MM.1S (cell line): ENCODE measurements at regions not wholly inside any gene's neighbourhood (a gene's known extent, or its start where the extent isn't known, plus 50 kb on each side); places are given as distances from the start of the nearest gene placed in this dataset.
"Not testable (repeated sequence)": the region's sequence is repeated elsewhere in the genome, so short reads cannot be mapped to it uniquely, and the experiment has no call there.

Source experiments
- DNase-seq: peaks from one replicate; pipeline ENCODE4 v3.0.0-alpha.2; 2015
- H2AFZ ChIP-seq: fragments of 300-600 bp; sonication (generic); 2 replicates; pipeline ENCODE4 v1.6.0; 2016; ENCODE audit warnings: antibody characterized with exemption, low read length
- H3F3A ChIP-seq: fragments of 300-600 bp; sonication (generic); 2 replicates; pipeline ENCODE4 v1.6.1; 2016; ENCODE audit warnings: mild to moderate bottlenecking, antibody characterized with exemption, low read length, moderate library complexity, mixed read lengths; ENCODE audit not compliant: insufficient read depth
- H3K27ac ChIP-seq: fragments of 300-600 bp; sonication (generic); 2 replicates; pipeline ENCODE4 v1.5.1; 2016; ENCODE audit warnings: mild to moderate bottlenecking, low read length
- H3K27me3 ChIP-seq: fragments of 300-600 bp; sonication (generic); replicated peaks from 2 replicates; pipeline ENCODE4 v1.6.0; 2016; ENCODE audit warnings: low read length; ENCODE audit not compliant: insufficient read depth
- H3K36me3 ChIP-seq: fragments of 300-600 bp; sonication (generic); replicated peaks from 2 replicates; pipeline ENCODE4 v1.6.1; 2016; ENCODE audit warnings: mild to moderate bottlenecking, low read length, mixed read lengths; ENCODE audit not compliant: insufficient read depth
- H3K4me1 ChIP-seq: fragments of 300-600 bp; sonication (generic); 2 replicates; pipeline ENCODE4 v1.6.1; 2016; ENCODE audit warnings: low read length, mixed read lengths
- H3K4me2 ChIP-seq: fragments of 300-600 bp; sonication (generic); 2 replicates; pipeline ENCODE4 v1.6.0; 2016; ENCODE audit warnings: low read depth, low read length
- H3K4me3 ChIP-seq: fragments of 300-600 bp; sonication (generic); 2 replicates; pipeline ENCODE4 v1.5.1; 2016; ENCODE audit warnings: low read length, mixed read lengths
- H3K79me2 ChIP-seq: fragments of 300-600 bp; sonication (generic); 2 replicates; pipeline ENCODE4 v1.6.1; 2016; ENCODE audit warnings: mixed run types, low read length, mixed read lengths
- H3K9ac ChIP-seq: fragments of 300-600 bp; sonication (generic); 2 replicates; pipeline ENCODE4 v1.6.1; 2016; ENCODE audit warnings: low read length, mixed read lengths
- H3K9me2 ChIP-seq: fragments of 300-600 bp; sonication (generic); replicated peaks from 2 replicates; pipeline ENCODE4 v1.6.1; 2016; ENCODE audit warnings: mild to moderate bottlenecking, low read length, mixed read lengths; ENCODE audit not compliant: insufficient read depth
- H3K9me3 ChIP-seq: fragments of 300-600 bp; sonication (generic); replicated peaks from 2 replicates; pipeline ENCODE4 v1.6.1; 2016; ENCODE audit warnings: mild to moderate bottlenecking, low read length, mixed read lengths; ENCODE audit not compliant: insufficient read depth
- H4K20me1 ChIP-seq: fragments of 300-600 bp; sonication (generic); 2 replicates; pipeline ENCODE4 v1.6.1; 2016; ENCODE audit warnings: mild to moderate bottlenecking, low read length, moderate library complexity, mixed read lengths; ENCODE audit not compliant: insufficient read depth
- EZH2 ChIP-seq: fragments of 300-600 bp; sonication (generic); optimal IDR thresholded peaks from 2 replicates; pipeline ENCODE3; 2017; ENCODE audit warnings: low read depth, mild to moderate bottlenecking, antibody characterized with exemption, low read length, mixed read lengths
- EZH2phosphoT487 ChIP-seq: fragments of 300-600 bp; sonication (generic); IDR thresholded peaks from 2 replicates; pipeline ENCODE4 v1.6.1; 2018; ENCODE audit warnings: antibody characterized with exemption, low read length
- TF ChIP-seq, protein P1 (sequence below): fragments of 300-600 bp; sonication (generic); IDR thresholded peaks from 2 replicates; pipeline ENCODE4 v1.5.1; 2016; ENCODE audit warnings: antibody characterized with exemption, low read length, mixed read lengths

GRCh38 chr4:64682946-64683345, 273.7 kb upstream of the TECRL start:
- no peaks in the 10 kb centered on the region for H3K27me3 ChIP-seq
- H3K4me2 ChIP-seq, result no peak overlapping the region
- DNase-seq, result no peak
- H3K4me3 ChIP-seq, result no peak overlapping the region
- TF ChIP-seq, protein P1, sequence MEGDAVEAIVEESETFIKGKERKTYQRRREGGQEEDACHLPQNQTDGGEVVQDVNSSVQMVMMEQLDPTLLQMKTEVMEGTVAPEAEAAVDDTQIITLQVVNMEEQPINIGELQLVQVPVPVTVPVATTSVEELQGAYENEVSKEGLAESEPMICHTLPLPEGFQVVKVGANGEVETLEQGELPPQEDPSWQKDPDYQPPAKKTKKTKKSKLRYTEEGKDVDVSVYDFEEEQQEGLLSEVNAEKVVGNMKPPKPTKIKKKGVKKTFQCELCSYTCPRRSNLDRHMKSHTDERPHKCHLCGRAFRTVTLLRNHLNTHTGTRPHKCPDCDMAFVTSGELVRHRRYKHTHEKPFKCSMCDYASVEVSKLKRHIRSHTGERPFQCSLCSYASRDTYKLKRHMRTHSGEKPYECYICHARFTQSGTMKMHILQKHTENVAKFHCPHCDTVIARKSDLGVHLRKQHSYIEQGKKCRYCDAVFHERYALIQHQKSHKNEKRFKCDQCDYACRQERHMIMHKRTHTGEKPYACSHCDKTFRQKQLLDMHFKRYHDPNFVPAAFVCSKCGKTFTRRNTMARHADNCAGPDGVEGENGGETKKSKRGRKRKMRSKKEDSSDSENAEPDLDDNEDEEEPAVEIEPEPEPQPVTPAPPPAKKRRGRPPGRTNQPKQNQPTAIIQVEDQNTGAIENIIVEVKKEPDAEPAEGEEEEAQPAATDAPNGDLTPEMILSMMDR, result no peak
- no peak overlapping the region for H3K9ac ChIP-seq
- H3K9me2 ChIP-seq, result no peaks in the 10 kb centered on the region
- no peaks in the 10 kb centered on the region for H3K9me3 ChIP-seq
- H3K4me1 ChIP-seq, result no peaks in the 10 kb centered on the region
- H4K20me1 ChIP-seq, result no peaks in the 10 kb centered on the region
- no peak overlapping the region for H2AFZ ChIP-seq
- H3K27ac ChIP-seq, result no peak overlapping the region
- no peaks in the 10 kb centered on the region for H3K79me2 ChIP-seq
- no peaks in the 10 kb centered on the region for H3K36me3 ChIP-seq
- no peaks in the 10 kb centered on the region for H3F3A ChIP-seq

- H3F3A ChIP-seq, result no peaks in the 10 kb centered on the region
- DNase-seq, result no peak
- H3K27ac ChIP-seq, result no peak overlapping the region
- no peaks in the 10 kb centered on the region for H3K27me3 ChIP-seq
- TF ChIP-seq EZH2phosphoT487 (no peak), EZH2 (no peak)
- TF ChIP-seq, protein P1, result no peak
- H3K4me3 ChIP-seq, result no peak overlapping the region
- H3K9ac ChIP-seq, result no peak overlapping the region
- no peaks in the 10 kb centered on the region for H3K79me2 ChIP-seq
- H4K20me1 ChIP-seq, result no peaks in the 10 kb centered on the region
- H3K4me2 ChIP-seq, result no peak overlapping the region
- H3K9me3 ChIP-seq, result no peaks in the 10 kb centered on the region
- no peak overlapping the region for H2AFZ ChIP-seq
- no peaks in the 10 kb centered on the region for H3K9me2 ChIP-seq
- H3K36me3 ChIP-seq, result no peaks in the 10 kb centered on the region
- H3K4me1 ChIP-seq, result no peaks in the 10 kb centered on the region
Measured at GRCh38 chr4:64682481-64682880, 273.2 kb upstream of the TECRL start.

- not testable (repeated sequence) for H3K9me3 ChIP-seq, H4K20me1 ChIP-seq, H3K27ac ChIP-seq, H3K27me3 ChIP-seq, H3K4me1 ChIP-seq, H3K79me2 ChIP-seq, H3K36me3 ChIP-seq, H3K4me2 ChIP-seq, H3K9ac ChIP-seq, H2AFZ ChIP-seq, DNase-seq, H3K4me3 ChIP-seq, H3K9me2 ChIP-seq, H3F3A ChIP-seq
Measured at GRCh38 chr4:64673121-64673520, 263.9 kb upstream of the TECRL start.

DNA sequence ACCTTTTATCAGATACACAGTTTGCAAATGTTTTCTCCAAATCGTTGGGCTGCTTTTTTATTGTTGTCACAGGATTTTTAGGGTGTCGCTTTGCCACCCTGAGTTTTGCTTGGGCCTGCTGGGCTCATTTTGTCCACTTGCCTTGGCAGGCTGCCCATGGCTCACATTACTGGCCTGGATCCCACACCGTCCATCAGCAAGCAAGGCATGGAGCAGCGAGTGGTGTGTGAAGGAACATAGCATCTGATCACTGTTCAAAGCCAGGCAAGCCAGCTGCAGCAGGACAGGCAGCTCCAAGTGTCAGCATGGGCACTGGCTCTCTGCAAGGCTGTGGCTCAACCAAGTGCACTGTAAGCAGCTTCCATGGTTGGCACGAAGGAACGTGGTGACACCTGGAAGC, 261.4 kb upstream of the TECRL start:
- no peak overlapping the region for H3K9ac ChIP-seq
- H3K9me3 ChIP-seq, result no peaks in the 10 kb centered on the region
- H3K4me1 ChIP-seq, result no peaks in the 10 kb centered on the region
- TF ChIP-seq, protein P1, result no peak
- no peak overlapping the region for H3K4me3 ChIP-seq
- no peaks in the 10 kb centered on the region for H3K9me2 ChIP-seq
- no peak overlapping the region for H3K27ac ChIP-seq
- H3K4me2 ChIP-seq, result no peak overlapping the region
- H3K36me3 ChIP-seq, result no peaks in the 10 kb centered on the region
- no peaks in the 10 kb centered on the region for H3K27me3 ChIP-seq
- H2AFZ ChIP-seq, result no peak overlapping the region
- no peak for DNase-seq
- H3K79me2 ChIP-seq, result no peaks in the 10 kb centered on the region
- H4K20me1 ChIP-seq, result no peaks in the 10 kb centered on the region
- no peaks in the 10 kb centered on the region for H3F3A ChIP-seq
